ENCODE measurements at regions not wholly inside any gene's neighbourhood (a gene's known extent, or its start where the extent isn't known, plus 50 kb on each side); places are given as distances from the start of the nearest gene placed in this dataset.

DNA sequence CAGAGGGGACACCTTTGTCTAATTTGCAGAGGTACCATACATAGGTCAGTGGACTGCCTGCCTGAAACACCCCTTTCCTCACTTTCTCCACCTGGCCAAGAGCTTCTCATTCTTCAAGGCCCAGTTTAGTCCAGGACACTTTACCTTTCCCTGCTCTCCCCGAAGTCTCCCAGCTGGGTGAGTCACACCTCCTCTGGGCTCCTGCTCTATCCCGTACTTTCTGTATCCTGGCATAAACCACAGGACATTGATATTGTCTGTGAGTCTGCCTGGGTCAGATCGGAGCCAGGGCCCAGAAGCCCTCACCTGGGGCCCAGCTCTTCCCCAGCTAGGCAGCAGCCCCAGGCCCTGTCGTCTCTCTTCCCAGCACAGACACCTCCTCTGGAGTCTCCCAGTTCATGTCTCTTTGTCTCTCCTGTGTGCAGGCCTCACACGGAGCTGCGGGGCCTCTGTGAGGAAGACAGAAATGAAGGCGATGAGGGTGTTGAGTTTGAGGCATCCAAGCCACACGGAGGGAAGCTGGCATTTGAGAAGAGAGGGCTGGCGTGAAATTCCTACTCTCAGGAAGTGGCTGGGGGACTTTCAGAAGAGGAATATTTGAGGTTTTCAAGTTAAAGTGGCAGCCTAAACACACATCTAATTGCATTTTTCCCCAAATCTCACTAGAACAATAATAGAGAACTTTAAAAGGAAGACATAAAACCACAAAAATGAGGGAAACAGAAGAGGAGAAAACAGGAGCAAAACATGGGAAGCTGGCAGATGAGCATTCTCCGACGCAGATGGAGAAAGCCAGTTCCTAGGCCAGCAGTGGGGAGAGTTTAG is 79.6 kb upstream of the LAPTM4A start:
- Histone ChIP-seq H2AFZ (ENCODE audit: low read depth, low read length) (no peak overlapping the region), H4K20me1 (ENCODE audit: insufficient read depth, low read length) (no peaks in the 10 kb centered on the region), H3K27me3 (ENCODE audit: low read depth, low read length) (peaks cover 28% of the 10 kb centered on the region), H3K9ac (ENCODE audit: low read length) (no peak overlapping the region), H3K4me1 (ENCODE audit: low read length) (peaks cover 4% of the 10 kb centered on the region; the same call in 1 of the 2 replicates), H3K9me3 (ENCODE audit: insufficient read depth, low read length) (no peaks in the 10 kb centered on the region), H3K4me3 (ENCODE audit: low read length) (no peak overlapping the region), H3K79me2 (ENCODE audit: low read length) (no peaks in the 10 kb centered on the region), H3K27ac (ENCODE audit: low read length) (no peak overlapping the region), H3K4me2 (ENCODE audit: low read length) (no peak overlapping the region), H3K36me3 (replicated peaks; ENCODE audit: low read depth, low read length) (no peaks in the 10 kb centered on the region)
- TF ChIP-seq EZH2phosphoT487 (IDR thresholded peaks at IDR 0.05; ENCODE audit: low read depth), result no peak
- TF ChIP-seq CTCF (IDR thresholded peaks at IDR 0.05; ENCODE audit: low read depth, low read length), result no peak

GRCh38 chr2:20130160-20130560 is 78.7 kb upstream of the LAPTM4A start:
- H4K20me1 ChIP-seq (ENCODE audit: insufficient read depth, low read length), result no peaks in the 10 kb centered on the region
- TF ChIP-seq CTCF (IDR thresholded peaks at IDR 0.05; ENCODE audit: low read depth, low read length) (no peak), EZH2phosphoT487 (IDR thresholded peaks at IDR 0.05; ENCODE audit: low read depth) (no peak)
- H3K79me2 ChIP-seq (ENCODE audit: low read length), result no peaks in the 10 kb centered on the region
- no peak overlapping the region for H3K4me2 ChIP-seq (ENCODE audit: low read length)
- no peak overlapping the region for H3K27ac ChIP-seq (ENCODE audit: low read length)
- peaks cover 27% of the 10 kb centered on the region for H3K27me3 ChIP-seq (ENCODE audit: low read depth, low read length)
- H3K4me3 ChIP-seq (ENCODE audit: low read length), result no peak overlapping the region
- no peaks in the 10 kb centered on the region for H3K9me3 ChIP-seq (ENCODE audit: insufficient read depth, low read length)
- H3K4me1 ChIP-seq (ENCODE audit: low read length), result peaks cover 3% of the 10 kb centered on the region; the same call in 1 of the 2 replicates
- H3K9ac ChIP-seq (ENCODE audit: low read length), result no peak overlapping the region
- no peak overlapping the region for H2AFZ ChIP-seq (ENCODE audit: low read depth, low read length)
- H3K36me3 ChIP-seq (replicated peaks; ENCODE audit: low read depth, low read length), result no peaks in the 10 kb centered on the region

DNA sequence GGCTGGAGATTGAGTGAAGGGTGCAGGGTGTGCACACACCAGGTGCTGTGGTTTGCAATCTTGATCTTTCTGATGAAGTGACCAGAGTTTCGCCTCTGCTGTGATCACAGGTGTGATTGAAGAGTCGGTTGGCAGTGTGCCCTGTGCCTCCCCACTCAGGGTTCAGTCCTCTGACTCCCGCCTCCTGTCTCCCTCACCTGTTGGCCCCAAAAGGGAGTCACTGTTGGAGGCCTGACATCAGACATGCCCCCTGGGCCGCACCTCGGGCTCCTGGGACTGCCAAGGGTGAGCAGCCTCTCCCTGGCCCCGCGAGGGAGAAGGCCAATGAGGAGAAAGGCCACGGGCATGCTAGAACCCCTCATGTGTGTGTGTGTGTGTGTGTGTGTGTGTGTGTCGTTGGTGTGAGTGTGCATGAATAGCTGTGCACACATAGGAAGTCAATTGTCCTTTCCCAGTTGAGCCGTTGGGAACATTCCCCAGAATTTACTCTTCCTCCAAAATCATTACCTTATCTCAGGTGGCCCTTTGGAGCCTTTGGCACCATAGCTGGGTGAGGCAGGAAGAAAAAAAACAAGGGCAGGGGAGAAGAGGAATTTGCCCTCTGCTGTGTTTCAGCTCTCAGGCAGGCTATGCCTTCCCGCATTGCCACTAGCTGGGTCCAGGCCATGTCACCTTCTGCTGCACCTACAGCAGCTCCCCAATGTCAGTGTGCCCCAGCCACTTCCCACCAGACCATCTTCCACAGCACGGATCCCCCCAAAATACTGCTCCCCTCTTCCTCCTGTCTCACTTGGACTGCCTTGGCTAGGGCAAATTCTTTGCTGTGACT is 78.1 kb upstream of the LAPTM4A start:
- Histone ChIP-seq H3K4me3 (ENCODE audit: low read length) (no peak overlapping the region), H4K20me1 (ENCODE audit: insufficient read depth, low read length) (no peaks in the 10 kb centered on the region), H3K27me3 (ENCODE audit: low read depth, low read length) (peaks cover 21% of the 10 kb centered on the region), H3K4me2 (ENCODE audit: low read length) (no peak overlapping the region), H3K9ac (ENCODE audit: low read length) (no peak overlapping the region), H3K9me3 (ENCODE audit: insufficient read depth, low read length) (no peaks in the 10 kb centered on the region), H3K79me2 (ENCODE audit: low read length) (no peaks in the 10 kb centered on the region), H3K4me1 (ENCODE audit: low read length) (peaks cover 3% of the 10 kb centered on the region; the same call in 1 of the 2 replicates), H3K27ac (ENCODE audit: low read length) (no peak overlapping the region), H3K36me3 (replicated peaks; ENCODE audit: low read depth, low read length) (no peaks in the 10 kb centered on the region), H2AFZ (ENCODE audit: low read depth, low read length) (no peak overlapping the region)
- no peak for TF ChIP-seq EZH2phosphoT487 (IDR thresholded peaks at IDR 0.05; ENCODE audit: low read depth)
- TF ChIP-seq CTCF (IDR thresholded peaks at IDR 0.05; ENCODE audit: low read depth, low read length), result no peak

All from OCI-LY3 (cell line).